GM21360 (cell line): ENCODE measurements at regions not wholly inside any gene's neighbourhood (a gene's known extent, or its start where the extent isn't known, plus 50 kb on each side); places are given as distances from the start of the nearest gene placed in this dataset.

Experiments used
- ATAC-seq: cut with Tn5 transposase; IDR thresholded peaks from one replicate; pipeline ENCODE4 v1.9.1; 2021; ENCODE audit warnings: mild to moderate bottlenecking, moderate library complexity; ENCODE audit not compliant: unreplicated experiment

- ATAC-seq, result no peak
Observed at GRCh38 chr10:78932861-78933260, 135.9 kb upstream of the ZMIZ1 start.

DNA sequence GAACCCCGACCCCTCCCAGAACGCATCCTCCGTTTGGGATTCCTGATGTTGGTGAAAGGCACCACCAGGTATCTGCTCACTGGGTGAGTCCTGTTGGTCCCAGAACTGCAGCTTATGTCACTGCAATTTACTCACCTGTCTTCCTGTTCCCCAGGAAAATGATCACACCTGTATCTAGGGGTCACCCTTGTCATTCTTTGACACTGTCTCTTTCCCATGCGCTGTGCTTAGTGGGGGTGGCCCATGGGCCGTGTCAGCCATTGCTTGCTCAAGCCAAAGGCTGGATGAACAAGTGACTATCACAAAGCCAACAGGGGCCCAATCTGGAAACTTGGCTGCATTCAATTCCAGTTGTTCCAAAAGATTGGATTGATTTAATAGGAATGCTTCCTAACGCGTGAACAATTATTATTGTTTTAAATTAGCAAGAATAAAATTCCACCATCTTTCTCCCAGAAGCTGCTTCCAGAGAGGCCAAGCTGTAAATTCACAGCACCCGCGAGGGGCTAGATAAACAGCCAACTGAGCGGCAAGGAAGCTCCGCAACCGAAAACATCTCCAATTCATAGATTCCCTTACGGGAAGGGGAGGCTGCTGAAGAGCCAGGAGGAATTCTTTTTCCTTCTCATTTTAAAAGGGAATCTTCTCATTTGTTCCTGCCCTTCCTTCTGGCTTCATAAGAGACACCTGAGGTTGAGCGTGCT, 134.8 kb upstream of the ZMIZ1 start:
- ATAC-seq, result no peak

DNA sequence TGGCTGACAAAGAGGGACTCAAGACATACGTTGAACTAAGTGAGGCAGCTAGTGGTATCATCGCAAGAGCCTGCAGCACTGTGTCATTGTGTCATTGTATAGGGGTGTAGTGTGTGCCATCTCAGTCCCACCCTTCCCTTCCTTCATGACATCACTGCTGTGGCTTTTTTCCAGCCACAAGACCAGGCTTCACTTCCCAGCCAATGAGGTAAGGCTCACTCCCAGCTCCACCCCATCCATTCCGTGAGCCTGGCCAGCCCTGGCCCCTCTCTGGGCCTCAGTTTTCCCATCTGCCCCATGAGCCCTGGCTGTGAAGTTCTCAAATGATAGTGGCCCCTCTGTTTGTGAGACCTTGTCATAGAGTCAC, 134.3 kb upstream of the ZMIZ1 start:
- no peak for ATAC-seq

DNA sequence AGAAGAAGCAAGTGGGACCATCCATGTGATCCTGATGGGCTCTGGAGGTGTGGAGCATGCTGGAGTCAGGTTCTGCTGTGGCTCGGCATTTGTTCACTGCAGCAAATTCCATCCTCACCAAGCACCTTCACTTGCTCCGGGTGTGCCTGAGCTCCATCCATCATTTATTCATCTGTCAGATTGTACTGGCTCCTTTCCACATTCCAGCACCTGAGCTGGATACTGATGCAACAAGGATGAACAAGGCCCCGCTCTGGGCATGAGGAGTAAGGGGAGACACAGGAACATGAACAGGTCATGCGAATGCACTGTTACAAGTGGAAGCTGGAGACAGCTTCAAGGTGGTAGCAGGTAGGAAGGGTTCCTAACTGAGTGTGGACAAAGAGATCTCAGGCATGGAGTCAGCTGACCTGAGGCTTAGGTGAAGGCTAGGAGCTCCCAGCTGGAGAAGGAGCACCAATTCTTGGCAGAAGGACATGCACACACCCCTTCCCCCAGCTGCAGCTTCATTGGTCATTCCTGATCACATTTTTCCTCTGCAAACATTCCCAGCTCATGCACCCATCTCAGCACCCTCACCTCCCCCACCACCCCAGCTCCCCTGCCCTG, 133.7 kb upstream of the ZMIZ1 start:
- ATAC-seq, result no peak

GRCh38 chr10:78935697-78936407, 132.9 kb upstream of the ZMIZ1 start:
- ATAC-seq, result no peak

GRCh38 chr10:78936412-78937342, 132.1 kb upstream of the ZMIZ1 start:
- ATAC-seq, result no peak

DNA sequence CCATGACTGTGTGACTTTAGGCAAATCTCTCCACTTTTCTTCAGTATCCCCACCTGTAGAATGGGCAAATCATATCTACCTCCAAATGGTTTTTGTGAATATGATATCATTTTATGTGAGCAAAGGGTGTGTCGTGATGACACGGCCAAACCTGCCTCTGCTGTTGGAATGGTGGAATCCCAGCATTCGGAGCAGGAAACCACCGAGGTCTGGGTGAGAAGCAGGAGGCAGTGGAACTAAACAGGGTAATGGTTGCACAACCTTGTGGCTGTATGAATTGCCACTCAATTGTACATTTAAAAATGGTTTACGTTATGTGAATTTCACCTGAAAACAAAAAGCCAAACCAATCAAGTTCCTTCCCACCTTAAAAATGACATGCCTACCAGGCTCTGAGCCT, 131.4 kb upstream of the ZMIZ1 start:
- no peak for ATAC-seq

DNA sequence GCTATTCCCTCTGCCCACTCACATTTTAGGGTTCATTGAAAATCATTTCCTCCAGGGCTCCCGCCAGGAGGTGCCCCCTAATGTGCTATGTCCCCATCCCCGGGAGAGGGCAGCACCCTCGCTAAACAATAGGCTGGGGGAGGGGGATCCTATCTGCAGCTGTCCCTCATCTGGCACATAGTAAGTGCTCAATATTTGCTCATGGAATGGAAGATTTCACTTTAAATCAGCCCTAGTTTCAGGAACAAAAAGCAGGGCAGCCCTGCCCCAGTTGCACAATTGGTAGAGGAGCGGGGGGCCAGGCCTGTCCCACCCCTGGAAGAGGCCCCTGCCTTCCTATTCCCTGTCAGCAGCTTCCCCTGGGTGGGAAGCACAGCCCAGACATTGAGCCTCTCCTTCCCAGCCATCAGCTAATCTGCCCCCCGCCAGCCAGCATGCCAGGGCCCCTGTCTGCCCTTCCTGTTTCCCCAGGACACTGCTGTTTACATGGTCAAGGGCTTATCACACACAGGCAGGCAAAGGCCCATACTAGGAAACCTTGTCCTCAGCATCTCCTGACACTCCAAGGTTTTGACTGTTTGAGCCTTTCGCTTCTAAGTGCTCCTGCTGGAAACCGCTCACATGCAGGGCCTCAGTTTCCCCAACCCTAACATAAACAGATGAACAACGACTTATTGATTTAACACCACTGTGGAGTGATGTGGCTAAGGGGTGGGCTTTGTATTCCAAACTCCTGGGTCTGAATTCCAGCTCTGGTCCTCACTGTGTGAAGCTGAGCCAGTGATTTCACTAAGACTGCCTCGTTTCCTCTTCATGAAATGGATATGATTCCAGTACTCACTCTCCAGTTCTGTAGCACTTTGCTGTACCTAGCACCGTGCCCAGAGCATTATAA, 130.7 kb upstream of the ZMIZ1 start:
- no peak for ATAC-seq

GRCh38 chr10:78938695-78939672, 129.8 kb upstream of the ZMIZ1 start:
- no peak for ATAC-seq

GRCh38 chr10:78942091-78942501, 126.7 kb upstream of the ZMIZ1 start:
- no peak for ATAC-seq

DNA sequence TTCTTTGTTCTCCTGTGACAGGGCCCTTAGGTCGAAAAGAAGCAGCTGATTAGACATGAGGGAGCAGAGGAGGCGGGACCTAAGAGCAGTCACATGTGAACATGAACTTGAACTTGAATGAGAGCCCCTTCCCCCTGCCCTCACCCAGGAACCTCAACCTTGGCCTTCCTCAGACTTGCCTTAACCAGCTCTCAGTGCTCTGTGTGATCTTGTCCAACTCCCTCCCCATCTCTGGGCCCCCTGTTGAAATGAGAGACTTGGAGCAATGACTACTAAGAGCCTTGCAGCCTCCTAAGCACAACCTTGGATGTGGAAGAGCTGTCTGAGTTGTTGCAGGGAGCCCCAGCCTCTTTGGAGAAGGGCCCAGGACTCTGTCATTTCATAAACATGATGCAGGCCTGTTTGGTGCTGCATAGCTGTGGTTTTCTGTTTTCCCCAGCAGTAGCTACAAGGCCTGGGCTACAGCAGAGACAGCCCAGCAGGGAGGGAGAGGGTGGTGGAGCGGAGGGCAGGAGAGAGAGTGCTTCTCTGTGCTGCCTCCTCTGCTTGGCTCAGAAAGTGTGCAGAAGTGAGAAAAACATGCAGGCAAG, 123.9 kb upstream of the ZMIZ1 start:
- ATAC-seq, result no peak

GRCh38 chr10:78945838-78946237, 122.9 kb upstream of the ZMIZ1 start:
- ATAC-seq, result no peak

GRCh38 chr10:78947226-78947625, 121.5 kb upstream of the ZMIZ1 start:
- no peak for ATAC-seq

DNA sequence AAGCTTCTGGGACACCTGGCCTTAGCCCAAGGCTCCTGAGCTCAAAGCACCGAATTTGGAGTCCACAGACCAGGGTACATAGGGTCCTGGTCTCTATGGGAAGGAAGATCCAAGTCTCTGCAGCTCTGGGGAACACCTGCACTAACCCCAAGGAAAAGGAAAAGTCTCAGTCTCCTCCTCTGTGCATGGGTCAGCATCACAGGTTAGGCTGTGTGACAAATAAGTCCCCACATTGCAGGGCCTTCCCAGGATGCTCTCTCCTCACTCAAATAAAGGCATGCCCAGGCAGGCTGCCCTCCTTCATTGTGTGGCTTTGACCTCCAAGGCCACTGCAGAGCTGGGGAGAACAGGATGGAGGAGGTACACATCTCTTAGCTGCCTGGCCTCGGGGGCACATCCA, 121.0 kb upstream of the ZMIZ1 start:
- ATAC-seq, result no peak

DNA sequence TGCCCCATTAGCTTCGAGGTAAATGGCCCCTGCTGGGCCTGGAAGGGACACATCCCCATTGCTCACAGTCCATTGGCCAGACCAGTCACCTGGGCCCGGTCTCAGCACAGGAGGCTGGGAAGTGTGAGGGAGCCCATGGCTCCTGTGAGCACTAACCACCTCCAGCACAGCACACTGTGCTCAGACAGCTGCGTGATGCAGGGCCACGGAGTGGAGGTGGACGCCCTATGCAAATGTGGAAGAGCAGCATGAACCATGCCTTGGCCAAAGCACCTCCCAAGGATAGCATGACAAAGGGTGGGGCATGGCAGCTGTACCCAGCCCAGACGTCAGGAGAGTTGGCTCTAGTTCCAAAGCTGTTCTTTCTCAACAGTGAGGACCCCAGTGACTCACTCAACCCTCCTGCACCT, 120.1 kb upstream of the ZMIZ1 start:
- ATAC-seq, result no peak

- no peak for ATAC-seq
Observed at GRCh38 chr10:78950656-78951587, 117.8 kb upstream of the ZMIZ1 start.

GRCh38 chr10:78952030-78952429, 116.7 kb upstream of the ZMIZ1 start:
- ATAC-seq, result no peak

DNA sequence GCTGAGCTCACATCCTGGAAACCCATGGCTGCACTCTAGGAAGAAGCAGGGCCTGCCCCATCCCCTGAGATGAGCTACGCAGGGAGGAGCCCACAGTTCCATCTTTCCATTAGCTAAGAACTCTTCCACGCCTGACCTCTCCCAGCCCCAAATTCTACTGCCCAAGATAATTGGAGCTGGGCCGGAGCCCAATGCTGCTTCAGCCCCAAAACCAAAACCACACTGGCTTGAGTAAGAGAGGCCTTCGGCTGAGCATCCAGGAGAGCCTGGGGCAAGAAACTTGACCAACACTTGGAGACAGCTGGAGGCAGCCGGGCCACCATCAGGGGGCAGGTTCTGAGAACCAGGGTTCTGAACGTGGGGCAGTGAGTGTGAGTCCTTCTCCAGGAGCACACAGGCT, 116.1 kb upstream of the ZMIZ1 start:
- ATAC-seq, result no peak
